ENCODE measurements at regions not wholly inside any gene's neighbourhood (a gene's known extent, or its start where the extent isn't known, plus 50 kb on each side); places are given as distances from the start of the nearest gene placed in this dataset.

DNA sequence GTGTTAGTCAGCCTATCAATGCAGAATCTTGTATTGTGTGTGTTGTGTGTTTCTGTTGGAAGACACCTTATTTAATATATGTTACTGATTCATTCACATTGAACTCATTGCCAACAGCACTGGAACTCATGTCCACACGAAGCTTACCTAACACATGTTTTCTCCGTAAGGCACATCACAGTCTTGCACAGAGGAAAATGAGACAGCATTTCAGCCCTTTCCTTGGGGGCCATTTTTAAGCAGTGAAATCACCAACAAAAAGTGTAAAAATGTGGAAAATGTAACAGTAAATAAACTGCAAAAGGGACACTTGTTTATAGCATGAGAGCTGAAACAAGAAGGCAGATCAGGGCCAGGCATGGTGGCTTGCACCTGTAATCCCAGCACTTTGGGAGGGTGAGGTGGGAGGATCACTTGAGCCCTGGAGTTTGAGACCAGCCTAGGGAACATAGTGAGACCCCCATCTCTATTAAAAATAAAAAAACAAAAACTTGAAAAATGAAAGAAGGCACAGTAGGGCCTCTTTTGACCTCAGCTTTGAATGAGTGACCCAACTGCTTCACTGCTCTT, 306.0 kb downstream of the MYCN start:
- DNase-seq (ENCODE audit: low read depth, low spot score), result no peak
- Histone ChIP-seq H3K4me1 (ENCODE audit: insufficient read depth, insufficient read length) (peaks cover 7% of the 10 kb centered on the region), H3K4me3 (ENCODE audit: insufficient read length, low read depth) (no peak overlapping the region), H3K9ac (ENCODE audit: insufficient read length, low read depth) (no peak overlapping the region), H3K9me3 (ENCODE audit: insufficient read depth, low read length) (no peaks in the 10 kb centered on the region), H3K27me3 (ENCODE audit: insufficient read depth, insufficient read length) (no peaks in the 10 kb centered on the region), H3K36me3 (ENCODE audit: insufficient read depth, insufficient read length, low read length) (no peaks in the 10 kb centered on the region)
- no peak for TF ChIP-seq SUZ12 (IDR thresholded peaks at IDR 0.05; ENCODE audit: extremely low read depth, insufficient read depth, insufficient read length)
- TF ChIP-seq YY1 (IDR thresholded peaks at IDR 0.05; ENCODE audit: insufficient read depth, insufficient read length), result no peak
- no peak for TF ChIP-seq ZNF274 (IDR thresholded peaks at IDR 0.05; ENCODE audit: low read depth, low read length)

GRCh38 chr2:16245481-16246054, 305.2 kb downstream of the MYCN start:
- no peaks in the 10 kb centered on the region for H3K9me3 ChIP-seq (ENCODE audit: insufficient read depth, low read length)
- H3K36me3 ChIP-seq (ENCODE audit: insufficient read depth, insufficient read length, low read length), result no peaks in the 10 kb centered on the region
- TF ChIP-seq YY1 (IDR thresholded peaks at IDR 0.05; ENCODE audit: insufficient read depth, insufficient read length), result no peak
- no peak for TF ChIP-seq SUZ12 (IDR thresholded peaks at IDR 0.05; ENCODE audit: extremely low read depth, insufficient read depth, insufficient read length)
- no peak for TF ChIP-seq ZNF274 (IDR thresholded peaks at IDR 0.05; ENCODE audit: low read depth, low read length)
- H3K27me3 ChIP-seq (ENCODE audit: insufficient read depth, insufficient read length), result no peaks in the 10 kb centered on the region
- no peak overlapping the region for H3K9ac ChIP-seq (ENCODE audit: insufficient read length, low read depth)
- H3K4me3 ChIP-seq (ENCODE audit: insufficient read length, low read depth), result no peak overlapping the region
- no peak for DNase-seq (ENCODE audit: low read depth, low spot score)
- H3K4me1 ChIP-seq (ENCODE audit: insufficient read depth, insufficient read length), result peaks cover 7% of the 10 kb centered on the region

DNA sequence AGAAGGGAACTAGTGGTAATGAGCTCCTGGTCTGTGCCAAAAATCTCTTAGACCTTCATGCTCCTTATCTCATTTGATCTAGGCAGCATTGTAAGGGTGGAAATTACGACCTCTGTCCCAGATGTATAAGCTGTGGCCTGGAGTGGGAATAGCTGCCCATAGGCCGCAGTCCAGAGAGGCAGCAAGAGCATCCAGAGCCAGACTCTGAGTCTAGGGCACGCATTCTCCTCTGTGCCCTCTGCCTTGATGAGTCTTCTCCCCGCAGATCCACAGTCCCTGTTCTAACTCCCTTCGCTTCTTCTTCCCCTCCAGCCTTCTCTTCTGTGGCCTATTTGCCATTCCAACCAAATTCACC, 304.6 kb downstream of the MYCN start:
- H3K4me1 ChIP-seq (ENCODE audit: insufficient read depth, insufficient read length), result peaks cover 7% of the 10 kb centered on the region
- H3K9ac ChIP-seq (ENCODE audit: insufficient read length, low read depth), result no peak overlapping the region
- DNase-seq (ENCODE audit: low read depth, low spot score), result no peak
- no peaks in the 10 kb centered on the region for H3K27me3 ChIP-seq (ENCODE audit: insufficient read depth, insufficient read length)
- TF ChIP-seq YY1 (IDR thresholded peaks at IDR 0.05; ENCODE audit: insufficient read depth, insufficient read length) (no peak), ZNF274 (IDR thresholded peaks at IDR 0.05; ENCODE audit: low read depth, low read length) (no peak), SUZ12 (IDR thresholded peaks at IDR 0.05; ENCODE audit: extremely low read depth, insufficient read depth, insufficient read length) (no peak)
- no peaks in the 10 kb centered on the region for H3K36me3 ChIP-seq (ENCODE audit: insufficient read depth, insufficient read length, low read length)
- H3K4me3 ChIP-seq (ENCODE audit: insufficient read length, low read depth), result no peak overlapping the region
- H3K9me3 ChIP-seq (ENCODE audit: insufficient read depth, low read length), result no peaks in the 10 kb centered on the region

GRCh38 chr2:16244153-16244965, 304.0 kb downstream of the MYCN start:
- peaks cover 1% of the 10 kb centered on the region for H3K4me1 ChIP-seq (ENCODE audit: insufficient read depth, insufficient read length)
- H3K9ac ChIP-seq (ENCODE audit: insufficient read length, low read depth), result no peak overlapping the region
- TF ChIP-seq YY1 (IDR thresholded peaks at IDR 0.05; ENCODE audit: insufficient read depth, insufficient read length) (no peak), ZNF274 (IDR thresholded peaks at IDR 0.05; ENCODE audit: low read depth, low read length) (no peak), SUZ12 (IDR thresholded peaks at IDR 0.05; ENCODE audit: extremely low read depth, insufficient read depth, insufficient read length) (no peak)
- H3K9me3 ChIP-seq (ENCODE audit: insufficient read depth, low read length), result no peaks in the 10 kb centered on the region
- no peaks in the 10 kb centered on the region for H3K27me3 ChIP-seq (ENCODE audit: insufficient read depth, insufficient read length)
- H3K36me3 ChIP-seq (ENCODE audit: insufficient read depth, insufficient read length, low read length), result no peaks in the 10 kb centered on the region
- H3K4me3 ChIP-seq (ENCODE audit: insufficient read length, low read depth), result no peak overlapping the region
- no peak for DNase-seq (ENCODE audit: low read depth, low spot score)

DNA sequence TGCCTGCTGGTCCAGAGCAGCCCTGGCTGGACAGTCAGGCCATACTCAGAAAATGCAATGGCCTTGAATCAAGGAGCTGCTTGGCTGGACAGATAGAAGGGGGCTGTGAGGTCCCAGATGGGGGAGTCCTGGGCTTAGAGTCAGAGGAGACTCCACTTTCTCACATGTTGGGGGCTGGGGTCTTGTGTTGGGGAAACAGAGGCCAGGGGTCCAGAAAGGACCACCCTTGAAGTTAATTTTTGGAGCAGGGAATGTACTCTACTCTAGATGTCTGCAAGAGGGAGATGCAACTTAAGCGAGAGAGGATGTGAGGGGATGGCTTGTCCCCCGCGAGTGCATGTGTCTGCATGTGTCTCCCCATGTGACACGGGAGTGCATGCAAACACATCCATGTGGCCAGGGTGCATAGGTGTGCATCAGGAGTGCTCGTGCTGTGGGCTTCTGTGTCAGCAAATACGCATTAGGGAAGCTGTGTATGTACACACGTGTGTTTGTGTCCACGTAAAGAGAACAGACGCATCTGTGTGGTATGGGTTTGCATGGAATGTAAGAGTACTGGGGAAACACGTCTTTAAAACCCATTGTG, 303.2 kb downstream of the MYCN start:
- DNase-seq (ENCODE audit: low read depth, low spot score), result no peak
- H3K4me3 ChIP-seq (ENCODE audit: insufficient read length, low read depth), result no peak overlapping the region
- H3K27me3 ChIP-seq (ENCODE audit: insufficient read depth, insufficient read length), result no peaks in the 10 kb centered on the region
- no peaks in the 10 kb centered on the region for H3K4me1 ChIP-seq (ENCODE audit: insufficient read depth, insufficient read length)
- H3K9ac ChIP-seq (ENCODE audit: insufficient read length, low read depth), result no peak overlapping the region
- no peaks in the 10 kb centered on the region for H3K36me3 ChIP-seq (ENCODE audit: insufficient read depth, insufficient read length, low read length)
- TF ChIP-seq ZNF274 (IDR thresholded peaks at IDR 0.05; ENCODE audit: low read depth, low read length) (no peak), YY1 (IDR thresholded peaks at IDR 0.05; ENCODE audit: insufficient read depth, insufficient read length) (no peak), SUZ12 (IDR thresholded peaks at IDR 0.05; ENCODE audit: extremely low read depth, insufficient read depth, insufficient read length) (no peak)
- H3K9me3 ChIP-seq (ENCODE audit: insufficient read depth, low read length), result no peaks in the 10 kb centered on the region

DNA sequence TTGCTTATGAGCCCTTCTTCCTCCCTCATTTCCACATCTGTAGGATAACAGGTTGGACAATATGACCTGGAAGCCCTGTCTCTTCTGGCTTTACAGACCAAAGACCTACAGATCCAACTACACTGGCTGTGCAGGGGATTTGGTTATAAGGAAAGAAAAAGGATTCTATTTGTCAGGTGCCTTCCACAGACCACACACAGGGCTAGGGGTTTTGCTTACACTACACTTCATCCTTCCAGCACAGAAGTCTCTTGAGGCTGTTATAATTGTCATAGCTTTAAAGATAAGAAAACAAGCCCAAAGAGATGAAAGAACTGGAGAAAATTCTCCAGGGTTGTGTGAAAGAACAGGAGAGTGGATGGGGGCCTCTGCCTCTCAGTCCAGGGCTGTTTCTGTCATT, 302.6 kb downstream of the MYCN start:
- no peak for TF ChIP-seq SUZ12 (IDR thresholded peaks at IDR 0.05; ENCODE audit: extremely low read depth, insufficient read depth, insufficient read length)
- no peak for TF ChIP-seq ZNF274 (IDR thresholded peaks at IDR 0.05; ENCODE audit: low read depth, low read length)
- TF ChIP-seq YY1 (IDR thresholded peaks at IDR 0.05; ENCODE audit: insufficient read depth, insufficient read length), result no peak
- Histone ChIP-seq H3K4me3 (ENCODE audit: insufficient read length, low read depth) (no peak overlapping the region), H3K27me3 (ENCODE audit: insufficient read depth, insufficient read length) (no peaks in the 10 kb centered on the region), H3K4me1 (ENCODE audit: insufficient read depth, insufficient read length) (no peaks in the 10 kb centered on the region), H3K9me3 (ENCODE audit: insufficient read depth, low read length) (no peaks in the 10 kb centered on the region), H3K9ac (ENCODE audit: insufficient read length, low read depth) (no peak overlapping the region), H3K36me3 (ENCODE audit: insufficient read depth, insufficient read length, low read length) (no peaks in the 10 kb centered on the region)
- no peak for DNase-seq (ENCODE audit: low read depth, low spot score)
